22Rv1 (cell line): ENCODE measurements at regions not wholly inside any gene's neighbourhood (a gene's known extent, or its start where the extent isn't known, plus 50 kb on each side); places are given as distances from the start of the nearest gene placed in this dataset.
"Not testable (repeated sequence)": the region's sequence is repeated elsewhere in the genome, so short reads cannot be mapped to it uniquely, and the experiment has no call there.

Experiments used
- H3K27ac ChIP-seq: fragments of 450-650 bp; 2 replicates; pipeline ENCODE4 v1.5.1; 2017
- ZFX ChIP-seq: fragments of 450-650 bp; IDR thresholded peaks from 2 replicates; pipeline ENCODE4 v1.6.1; 2017; ENCODE audit warnings: antibody characterized with exemption, borderline replicate concordance
- TF ChIP-seq, protein P1 (sequence below): fragments of 450-650 bp; IDR thresholded peaks from 2 replicates; pipeline ENCODE4 v1.5.1; 2017; ENCODE audit warnings: mild to moderate bottlenecking

DNA sequence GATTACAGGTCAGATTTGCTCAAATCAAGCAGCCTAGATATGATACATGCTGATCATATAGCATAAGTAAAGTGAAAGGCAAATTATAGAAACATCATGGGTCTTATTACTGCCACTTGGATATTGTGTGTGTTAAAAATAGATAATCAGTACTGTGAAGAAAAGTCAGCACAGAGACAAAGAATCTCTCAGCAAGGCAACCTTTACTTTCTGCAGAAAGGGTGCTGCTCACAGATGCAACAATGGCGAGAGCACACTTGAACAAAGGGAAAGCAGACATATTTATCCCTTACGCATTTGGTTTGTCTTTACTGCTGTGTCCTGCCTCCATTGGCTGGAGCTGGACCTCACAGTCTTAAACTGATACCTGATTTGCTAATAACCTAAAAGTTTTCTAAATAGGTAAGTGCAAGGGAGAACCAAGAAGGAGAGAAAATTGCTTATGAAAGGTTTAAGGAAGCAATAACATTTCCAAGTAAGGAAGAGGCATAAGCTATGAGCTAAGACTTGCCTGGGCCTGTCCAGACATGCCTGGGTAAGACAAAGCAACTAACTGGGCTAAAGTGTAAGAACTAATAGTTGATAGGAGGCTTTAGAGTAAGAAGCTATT, 1310.8 kb upstream of the LRRTM3 start:
- TF ChIP-seq ZFX: no peak
- TF ChIP-seq, protein P1, sequence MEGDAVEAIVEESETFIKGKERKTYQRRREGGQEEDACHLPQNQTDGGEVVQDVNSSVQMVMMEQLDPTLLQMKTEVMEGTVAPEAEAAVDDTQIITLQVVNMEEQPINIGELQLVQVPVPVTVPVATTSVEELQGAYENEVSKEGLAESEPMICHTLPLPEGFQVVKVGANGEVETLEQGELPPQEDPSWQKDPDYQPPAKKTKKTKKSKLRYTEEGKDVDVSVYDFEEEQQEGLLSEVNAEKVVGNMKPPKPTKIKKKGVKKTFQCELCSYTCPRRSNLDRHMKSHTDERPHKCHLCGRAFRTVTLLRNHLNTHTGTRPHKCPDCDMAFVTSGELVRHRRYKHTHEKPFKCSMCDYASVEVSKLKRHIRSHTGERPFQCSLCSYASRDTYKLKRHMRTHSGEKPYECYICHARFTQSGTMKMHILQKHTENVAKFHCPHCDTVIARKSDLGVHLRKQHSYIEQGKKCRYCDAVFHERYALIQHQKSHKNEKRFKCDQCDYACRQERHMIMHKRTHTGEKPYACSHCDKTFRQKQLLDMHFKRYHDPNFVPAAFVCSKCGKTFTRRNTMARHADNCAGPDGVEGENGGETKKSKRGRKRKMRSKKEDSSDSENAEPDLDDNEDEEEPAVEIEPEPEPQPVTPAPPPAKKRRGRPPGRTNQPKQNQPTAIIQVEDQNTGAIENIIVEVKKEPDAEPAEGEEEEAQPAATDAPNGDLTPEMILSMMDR: no peak
- H3K27ac ChIP-seq: no peak overlapping the region

DNA sequence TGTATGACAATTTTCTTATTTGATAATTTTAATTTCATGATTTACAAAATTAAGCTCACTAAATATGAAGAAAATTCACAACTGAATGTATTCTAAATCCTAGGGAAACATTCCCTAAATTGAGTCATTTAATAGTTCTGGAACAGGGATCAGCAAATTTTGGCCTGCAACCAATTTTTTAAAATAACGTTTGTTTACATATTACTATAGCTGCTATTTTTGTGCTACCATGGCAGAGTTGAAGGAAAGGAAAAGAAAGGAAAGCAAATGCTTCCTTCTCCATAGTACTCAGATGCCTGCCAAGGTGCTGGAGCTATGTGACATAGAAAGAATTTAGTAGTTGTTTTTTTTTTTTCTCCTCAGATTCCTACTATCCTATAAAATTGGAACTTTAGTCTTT, 1307.7 kb upstream of the LRRTM3 start:
- no peak for TF ChIP-seq ZFX
- TF ChIP-seq, protein P1: no peak
- H3K27ac ChIP-seq: no peak overlapping the region

DNA sequence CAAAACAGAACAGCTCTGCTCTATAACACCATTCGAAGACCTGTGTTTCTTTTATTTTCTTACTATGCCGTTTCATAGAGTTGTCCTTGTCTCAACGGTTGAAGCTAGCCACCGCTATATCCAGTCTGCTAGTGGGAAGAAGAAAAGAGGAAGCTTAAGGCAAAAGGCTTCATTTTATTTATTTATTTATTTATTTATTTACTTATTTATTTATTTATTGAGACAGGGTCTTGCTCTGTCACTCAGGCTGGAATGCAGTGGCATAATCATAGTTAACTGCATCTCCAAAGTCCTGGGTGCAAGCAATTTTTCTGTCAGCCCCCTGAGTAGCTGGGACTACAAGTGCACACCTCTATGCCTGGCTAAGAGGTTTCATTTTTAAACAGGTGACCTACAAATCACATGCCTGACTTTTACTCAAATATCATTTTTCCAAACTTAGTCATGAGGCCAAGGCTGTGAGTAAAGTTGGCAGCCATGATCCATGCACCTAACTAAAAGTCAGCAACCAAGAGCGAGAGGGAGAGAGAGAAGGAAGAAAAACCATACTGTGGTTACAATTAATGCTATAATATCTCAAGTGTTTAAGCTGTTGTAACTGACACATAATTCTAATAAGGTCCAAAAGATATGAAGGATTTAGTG, 1305.3 kb upstream of the LRRTM3 start:
- TF ChIP-seq, protein P1: no peak
- TF ChIP-seq ZFX: no peak

DNA sequence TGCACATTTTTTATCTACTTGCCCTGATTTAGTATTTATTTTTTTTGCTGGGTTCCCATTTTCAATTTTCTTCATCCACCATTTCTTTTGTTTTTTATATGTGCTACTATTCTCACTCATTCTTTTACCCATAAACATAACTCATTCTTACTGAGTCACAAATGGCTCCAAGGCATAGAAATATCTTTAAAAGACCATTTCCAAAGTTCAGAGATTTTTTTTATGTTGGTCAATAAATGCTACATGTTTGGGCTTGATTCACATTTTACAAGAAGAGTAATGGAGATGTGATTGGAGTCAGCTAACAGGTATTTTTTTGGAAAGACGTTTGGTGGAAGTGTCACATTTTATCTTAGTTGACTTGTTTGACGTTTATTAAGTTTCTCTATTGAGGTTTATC, 1303.2 kb upstream of the LRRTM3 start:
- TF ChIP-seq, protein P1: no peak
- no peak for TF ChIP-seq ZFX
- no peak overlapping the region for H3K27ac ChIP-seq

More for the DNA sequence above, 1305.3 kb upstream of the LRRTM3 start:
- H3K27ac ChIP-seq: no peak overlapping the region

DNA sequence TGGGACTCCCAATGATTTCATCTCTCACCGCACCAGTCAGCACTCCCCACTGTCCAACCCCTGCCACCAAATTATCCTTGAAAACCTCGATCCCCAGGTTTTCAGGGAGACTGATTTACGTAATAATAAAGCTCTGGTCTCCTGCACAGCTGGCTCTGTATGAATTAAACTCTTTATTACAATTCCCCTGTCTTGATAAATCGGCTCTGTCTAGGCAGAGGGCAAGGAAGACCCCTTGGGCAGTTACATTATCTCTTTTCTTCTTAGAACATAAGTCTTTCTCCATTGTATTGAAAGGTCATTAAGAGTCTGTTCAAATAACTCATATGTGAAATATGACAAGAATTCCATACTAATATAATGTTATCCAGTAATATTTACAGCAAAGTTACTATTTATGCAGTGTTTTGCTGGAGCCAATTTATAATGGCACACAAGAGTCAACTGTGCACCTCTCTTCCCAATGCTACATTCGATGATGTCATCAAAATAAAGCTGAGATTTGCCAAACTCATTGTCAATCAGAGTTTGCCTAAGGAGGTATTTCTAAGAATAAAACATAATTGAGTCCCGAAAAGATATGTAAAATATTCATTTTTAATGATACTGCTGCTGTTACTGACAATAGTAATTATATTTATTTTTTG, 1297.2 kb upstream of the LRRTM3 start:
- TF ChIP-seq, protein P1: no peak
- TF ChIP-seq ZFX: no peak
- no peak overlapping the region for H3K27ac ChIP-seq

DNA sequence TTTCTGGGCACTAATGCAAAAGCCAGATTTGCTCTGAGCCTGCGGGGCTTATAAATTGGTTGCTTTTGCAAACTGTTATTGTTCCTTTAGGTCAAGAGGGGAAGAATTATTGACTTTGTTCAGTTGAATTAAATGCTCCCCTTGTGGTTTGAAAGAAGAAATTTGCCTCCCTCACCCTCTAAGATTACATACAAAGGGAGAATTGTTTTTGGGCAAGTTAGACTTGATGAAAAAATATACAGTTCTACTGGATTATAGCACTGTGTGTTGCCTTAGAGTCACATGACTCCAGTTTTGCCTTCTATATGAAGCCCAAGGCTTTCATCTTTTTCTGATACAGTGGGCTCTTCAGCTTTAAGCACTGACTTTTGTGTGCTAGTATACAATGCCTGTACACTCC, 1265.8 kb upstream of the LRRTM3 start:
- TF ChIP-seq ZFX: no peak
- TF ChIP-seq, protein P1: no peak
- H3K27ac ChIP-seq: no peak overlapping the region

DNA sequence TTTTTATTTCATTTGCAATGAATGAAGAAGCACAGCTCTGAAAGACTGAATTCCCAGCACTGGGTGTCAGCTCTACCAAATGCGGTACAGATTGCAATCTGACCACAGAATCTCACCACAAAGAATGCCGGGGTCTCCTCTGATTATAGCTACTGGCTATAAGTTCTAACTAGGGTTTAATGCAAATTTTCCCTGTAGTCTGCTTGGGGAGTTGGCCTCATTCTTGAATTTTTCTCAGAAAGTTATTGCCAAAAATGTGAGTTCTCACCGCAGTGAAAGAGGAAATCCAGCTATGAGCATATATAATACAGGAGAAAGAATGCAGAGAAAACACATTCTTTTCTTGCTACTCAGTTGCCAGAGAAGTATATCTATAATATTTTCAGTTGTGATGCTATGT, 1255.7 kb upstream of the LRRTM3 start:
- no peak overlapping the region for H3K27ac ChIP-seq
- TF ChIP-seq, protein P1: no peak
- TF ChIP-seq ZFX: no peak

DNA sequence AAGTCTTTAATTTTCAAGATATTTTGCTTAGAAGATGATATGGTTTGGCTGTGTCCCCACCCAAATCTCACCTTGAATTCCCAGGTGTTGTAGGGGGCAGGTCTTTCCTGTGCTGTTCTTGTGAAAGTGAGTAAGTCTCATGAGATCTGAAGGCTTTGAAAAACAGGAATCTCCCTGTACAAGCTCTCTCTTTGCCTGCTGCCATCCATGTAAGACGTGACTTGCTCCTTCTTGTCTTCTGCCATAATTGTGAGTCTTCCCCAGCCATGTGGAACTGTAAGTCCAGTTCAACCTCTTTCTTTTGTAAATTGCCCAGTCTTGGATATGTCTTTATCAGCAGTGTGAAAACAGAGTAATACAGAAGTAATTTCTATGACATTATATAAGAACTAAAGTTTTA, 1255.2 kb upstream of the LRRTM3 start:
- not testable (repeated sequence) for H3K27ac ChIP-seq
